ENCODE measurements at regions not wholly inside any gene's neighbourhood (a gene's known extent, or its start where the extent isn't known, plus 50 kb on each side); places are given as distances from the start of the nearest gene placed in this dataset.
"Not testable (repeated sequence)": the region's sequence is repeated elsewhere in the genome, so short reads cannot be mapped to it uniquely, and the experiment has no call there.

DNA sequence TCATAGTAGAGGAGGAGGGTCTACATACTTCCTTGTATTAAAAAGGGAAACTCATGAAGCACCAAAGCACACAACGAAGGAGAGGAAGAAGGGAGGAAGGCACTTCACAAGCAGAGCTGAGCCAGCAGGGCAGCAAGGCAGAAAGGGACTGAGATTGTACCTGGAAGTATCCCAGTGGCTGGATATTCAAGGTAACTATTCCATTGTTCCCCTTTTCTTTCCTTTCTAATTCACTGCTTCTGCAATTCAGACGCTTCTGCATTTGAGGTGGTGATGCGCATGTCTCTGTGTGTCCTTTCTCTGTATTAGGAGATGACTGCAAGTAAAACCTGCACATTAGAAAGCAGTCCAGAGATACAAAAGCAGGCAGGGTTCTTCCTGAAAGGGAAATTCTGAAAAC lies 54.9 kb downstream of the UBQLN2 start:
- peak; percentile 0 for DNase-seq

- no peak for DNase-seq
Observed at GRCh38 chrX:56623316-56623715, 59.9 kb downstream of the UBQLN2 start.

DNA sequence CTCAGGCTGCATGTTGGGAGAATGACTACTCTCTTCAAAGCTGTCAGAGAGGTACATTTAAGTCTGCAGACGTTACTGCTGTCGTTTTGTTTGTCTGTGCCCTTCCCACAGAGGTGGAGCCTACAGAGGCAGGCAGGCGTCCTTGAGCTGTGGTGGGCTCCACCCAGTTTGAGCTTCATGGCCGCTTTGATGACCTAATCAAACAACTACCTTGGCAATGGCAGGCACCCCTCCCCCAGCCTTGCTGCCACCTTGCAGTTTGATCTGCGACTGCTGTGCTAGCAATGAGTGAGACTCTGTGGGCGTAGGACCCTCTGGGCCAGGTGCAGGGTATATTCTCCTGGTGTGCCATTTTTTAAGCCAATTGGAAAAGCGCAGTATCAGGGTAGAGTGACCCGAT lies 71.6 kb downstream of the UBQLN2 start:
- not testable (repeated sequence) for DNase-seq

DNA sequence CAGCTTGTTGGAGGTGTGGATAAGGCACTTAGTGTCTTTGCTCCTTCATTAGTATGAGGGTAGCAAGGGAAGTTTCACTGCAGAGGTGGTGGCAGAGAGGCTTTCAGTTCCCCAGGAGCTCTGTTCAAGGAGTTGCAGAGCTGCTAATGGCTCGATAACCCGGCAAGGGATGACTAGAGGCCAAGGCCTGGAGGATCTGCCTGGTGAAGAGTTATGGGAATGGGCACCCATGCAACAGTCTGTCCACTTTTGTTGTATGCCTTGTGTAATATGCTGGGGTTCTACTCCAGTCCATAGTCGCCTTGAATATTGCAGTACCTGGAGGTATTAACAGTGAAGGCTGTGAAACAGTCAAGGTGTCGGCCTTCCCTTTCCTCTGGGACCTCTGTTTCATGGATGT lies 67.8 kb upstream of the NBDY start:
- no peak for DNase-seq

All from inflammatory macrophage treated with lipopolysaccharide for 4 hours (primary cell).